AG04449 (cell line): ENCODE measurements at regions not wholly inside any gene's neighbourhood (a gene's known extent, or its start where the extent isn't known, plus 50 kb on each side); places are given as distances from the start of the nearest gene placed in this dataset.

ENCODE experiments used
- CTCF ChIA-PET: fragments of 350-600 bp; formaldehyde crosslinking; extraction: SDS; loops from one replicate; lab custom pipeline; 2021; ENCODE audit warnings: antibody characterized with exemption; lab: Yijun Ruan, JAX
- POLR2A ChIA-PET: fragments of 400-600, 350-600 bp; formaldehyde crosslinking; extraction: SDS; loops from one replicate; lab custom pipeline; 2020; ENCODE audit warnings: antibody characterized with exemption, inconsistent platforms; lab: Yijun Ruan, JAX
- DNase-seq: peaks from one replicate; pipeline ENCODE4 v3.0.0-alpha.2; 2010; ENCODE audit warnings: low read depth, low spot score
- H3K4me3 ChIP-seq: 2 replicates; pipeline ENCODE4 v1.5.1; 2011; ENCODE audit warnings: low read depth, mild to moderate bottlenecking, control low read depth, low read length
- CTCF ChIP-seq: IDR thresholded peaks from one replicate; pipeline ENCODE4 v1.5.1; 2011; ENCODE audit warnings: mild to moderate bottlenecking, moderate library complexity, low read length, control low read depth, inconsistent platforms; ENCODE audit not compliant: insufficient read depth; ENCODE audit errors: missing control alignments

GRCh38 chr3:3902161-3902560, 102.9 kb downstream of the LRRN1 start:
- no peak for TF ChIP-seq CTCF
- DNase-seq = no peak
- ChIA-PET POLR2A (no interaction called here), CTCF (no interaction called here)
- H3K4me3 ChIP-seq = no peak overlapping the region

- TF ChIP-seq CTCF = no peak
- no peak for DNase-seq
- ChIA-PET POLR2A (no interaction called here), CTCF (no interaction called here)
- H3K4me3 ChIP-seq = no peak overlapping the region
Observed at GRCh38 chr3:3906171-3906570, 106.9 kb downstream of the LRRN1 start.

GRCh38 chr3:3907023-3907422, 107.8 kb downstream of the LRRN1 start:
- TF ChIP-seq CTCF = no peak
- no peak overlapping the region for H3K4me3 ChIP-seq
- no peak for DNase-seq
- ChIA-PET POLR2A (no interaction called here), CTCF (no interaction called here)

GRCh38 chr3:3918763-3919162, 119.5 kb downstream of the LRRN1 start:
- CTCF ChIA-PET = no interaction called here
- DNase-seq = no peak
- TF ChIP-seq CTCF = no peak

GRCh38 chr3:3919316-3919715, 120.1 kb downstream of the LRRN1 start:
- ChIA-PET CTCF (no interaction called here), POLR2A (no interaction called here)
- H3K4me3 ChIP-seq = no peak overlapping the region
- no peak for TF ChIP-seq CTCF
- DNase-seq = no peak

More at GRCh38 chr3:3918763-3919162, 119.5 kb downstream of the LRRN1 start:
- no peak overlapping the region for H3K4me3 ChIP-seq
- POLR2A ChIA-PET = no interaction called here

GRCh38 chr3:3923619-3924018, 124.4 kb downstream of the LRRN1 start:
- ChIA-PET POLR2A (no interaction called here), CTCF (no interaction called here)
- TF ChIP-seq CTCF = no peak
- H3K4me3 ChIP-seq = no peak overlapping the region
- no peak for DNase-seq
